HG02870 (cell line): ENCODE measurements at regions not wholly inside any gene's neighbourhood (a gene's known extent, or its start where the extent isn't known, plus 50 kb on each side); places are given as distances from the start of the nearest gene placed in this dataset.

Experiments
- ATAC-seq: cut with Tn5 transposase; IDR thresholded peaks from one replicate; pipeline ENCODE4 v1.9.1; 2021; ENCODE audit warnings: mild to moderate bottlenecking, moderate library complexity; ENCODE audit not compliant: unreplicated experiment

DNA sequence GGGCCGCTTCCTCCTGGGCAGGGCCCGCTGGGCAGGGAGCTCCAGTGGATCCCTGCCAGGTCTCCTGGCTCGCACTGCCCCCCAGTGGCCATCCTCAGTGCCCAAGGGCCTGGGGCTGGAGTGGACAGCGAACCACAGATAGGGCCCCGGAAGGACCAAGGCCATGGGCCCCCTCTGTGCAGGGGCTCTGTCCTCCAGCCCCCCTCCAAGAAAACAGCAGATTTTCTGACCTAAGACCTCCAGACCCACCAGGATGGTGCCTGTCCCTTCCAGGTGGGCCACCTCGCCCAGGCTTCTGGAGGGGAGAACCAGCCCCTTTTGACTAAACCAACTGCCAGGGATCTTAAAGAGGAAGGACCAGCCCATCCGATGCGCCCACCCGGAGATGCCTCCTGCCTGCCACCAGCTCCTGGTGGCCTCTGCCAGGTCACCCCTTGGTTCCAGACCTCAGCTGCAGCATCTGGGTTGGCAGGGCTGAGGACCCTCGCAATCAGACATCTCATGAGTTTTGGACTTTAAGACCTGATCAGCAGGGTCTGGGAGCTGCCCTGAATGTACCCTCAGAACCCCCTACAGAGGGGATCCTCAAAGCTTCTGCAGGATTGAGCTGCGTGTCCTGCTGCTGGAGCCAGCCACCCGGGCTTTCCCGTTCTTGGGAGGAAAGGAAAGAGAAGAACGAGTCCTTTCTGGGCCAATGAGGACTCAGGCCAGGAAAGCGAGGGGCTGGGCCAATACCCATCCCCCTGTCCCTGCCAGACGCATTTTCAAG lies 325.8 kb upstream of the DIO3 start:
- no peak for ATAC-seq

DNA sequence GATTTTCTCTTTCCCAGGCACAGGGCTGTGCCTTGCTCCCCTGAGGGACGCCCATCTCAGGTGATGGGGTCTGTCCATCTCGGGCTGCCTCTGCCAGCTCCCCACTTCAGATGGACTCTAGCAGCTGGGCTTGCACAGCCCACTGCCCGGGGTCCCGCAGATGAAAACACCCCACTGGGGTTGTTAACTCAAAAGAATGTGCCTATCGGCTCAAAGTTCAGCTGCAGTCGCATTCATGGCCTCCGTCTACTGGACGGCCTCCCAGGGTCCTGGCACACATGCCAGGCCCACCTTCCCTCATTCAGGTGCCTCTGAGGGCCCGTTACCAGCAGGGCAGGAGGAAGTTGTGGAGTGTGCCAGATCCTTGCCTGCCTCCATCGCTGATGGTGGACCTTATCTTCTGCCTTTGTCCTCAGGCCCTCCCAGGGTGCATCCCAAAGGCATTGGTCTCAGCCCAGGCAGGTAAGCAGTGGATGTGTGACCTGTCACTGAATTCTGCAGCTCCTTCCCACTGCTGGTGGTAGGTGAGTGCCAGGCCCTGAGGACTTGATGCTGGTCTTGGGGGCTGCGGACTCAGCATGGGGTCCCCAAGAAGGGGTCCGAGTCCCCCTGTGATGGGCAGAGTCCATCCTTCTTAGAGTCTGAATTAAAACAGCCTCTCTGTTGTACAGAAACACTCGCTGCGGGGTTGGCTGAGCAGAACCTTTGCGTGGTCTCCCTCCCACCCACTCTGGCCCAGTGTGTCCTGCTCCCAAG lies 324.6 kb upstream of the DIO3 start:
- no peak for ATAC-seq

DNA sequence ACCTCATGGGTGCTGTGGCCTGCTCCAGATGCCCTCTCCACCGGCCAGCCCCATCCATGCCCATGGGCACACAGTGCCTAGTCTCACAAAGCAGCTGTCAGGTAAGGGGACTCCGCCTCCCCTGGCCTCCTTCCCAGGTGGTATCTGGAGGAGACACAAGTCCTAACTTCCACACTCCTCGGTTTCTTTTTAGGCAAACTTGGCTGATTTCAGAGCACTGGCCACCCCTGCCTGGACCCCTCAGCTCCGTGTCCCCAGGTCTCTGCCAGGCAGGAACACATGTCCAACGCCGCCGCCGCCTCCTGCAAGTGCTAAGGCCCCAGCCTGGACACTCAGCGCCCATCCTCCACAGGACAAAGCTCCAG lies 324.1 kb upstream of the DIO3 start:
- no peak for ATAC-seq

DNA sequence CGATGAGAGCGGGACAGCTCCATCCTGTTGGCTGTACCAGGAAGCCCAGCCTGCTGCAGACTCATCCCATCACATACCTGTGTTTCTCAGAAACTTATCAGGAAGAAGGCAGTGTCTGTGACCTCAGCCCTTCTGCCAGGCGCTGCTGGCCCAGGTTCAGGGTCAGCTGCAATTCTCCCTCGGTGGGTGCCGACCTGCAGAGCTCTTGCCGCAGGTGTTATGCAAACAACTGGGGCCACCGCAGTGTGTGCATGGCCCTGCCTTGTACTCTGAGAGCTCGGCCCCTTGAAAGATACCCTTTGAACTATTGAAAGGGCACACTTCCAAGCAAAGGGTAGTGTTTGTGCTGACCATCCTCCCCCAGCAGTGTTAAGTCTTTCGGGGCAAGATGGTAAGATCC lies 322.2 kb upstream of the DIO3 start:
- no peak for ATAC-seq

DNA sequence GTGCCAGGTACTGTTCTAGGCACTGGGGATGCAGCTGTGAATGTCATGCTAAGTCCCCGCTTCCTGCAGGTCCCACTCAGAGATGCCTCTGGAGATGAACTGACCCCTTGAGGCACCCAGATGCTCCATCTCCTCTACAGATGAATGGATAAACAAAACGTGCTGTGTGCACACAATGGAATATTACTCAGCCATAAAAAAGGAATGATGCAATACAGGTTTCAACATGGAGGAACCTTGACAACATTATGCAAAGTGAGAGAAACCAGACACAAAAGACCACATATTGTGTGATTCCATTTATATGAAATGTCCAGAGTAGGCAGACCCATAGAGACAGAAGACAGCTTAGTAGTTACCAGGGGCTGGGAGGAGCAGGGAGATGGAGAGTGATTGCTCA lies 320.1 kb upstream of the DIO3 start:
- no peak for ATAC-seq

DNA sequence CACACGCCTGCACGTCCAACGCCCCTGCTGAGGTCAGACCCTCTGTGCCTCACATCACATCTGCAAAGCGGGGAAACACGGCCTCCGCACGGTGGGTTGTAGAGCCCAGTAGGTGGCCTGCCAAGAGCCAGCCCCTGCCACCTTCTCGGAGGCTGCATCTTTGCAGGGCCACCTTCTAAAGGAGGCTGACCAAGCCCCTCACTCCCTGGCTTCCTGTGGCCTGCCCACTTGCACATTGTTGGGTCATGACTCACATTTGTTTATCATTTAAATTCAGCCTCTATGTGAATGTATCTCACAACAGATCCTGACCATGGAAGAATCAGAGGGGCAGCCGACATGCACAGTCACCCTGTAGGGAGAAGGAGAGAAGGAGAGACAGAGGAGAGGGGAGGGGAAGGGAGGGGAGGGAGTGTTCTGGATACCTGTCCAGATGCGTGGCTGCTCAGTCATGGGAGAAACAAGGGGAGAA lies 319.5 kb upstream of the DIO3 start:
- ATAC-seq, result no peak

DNA sequence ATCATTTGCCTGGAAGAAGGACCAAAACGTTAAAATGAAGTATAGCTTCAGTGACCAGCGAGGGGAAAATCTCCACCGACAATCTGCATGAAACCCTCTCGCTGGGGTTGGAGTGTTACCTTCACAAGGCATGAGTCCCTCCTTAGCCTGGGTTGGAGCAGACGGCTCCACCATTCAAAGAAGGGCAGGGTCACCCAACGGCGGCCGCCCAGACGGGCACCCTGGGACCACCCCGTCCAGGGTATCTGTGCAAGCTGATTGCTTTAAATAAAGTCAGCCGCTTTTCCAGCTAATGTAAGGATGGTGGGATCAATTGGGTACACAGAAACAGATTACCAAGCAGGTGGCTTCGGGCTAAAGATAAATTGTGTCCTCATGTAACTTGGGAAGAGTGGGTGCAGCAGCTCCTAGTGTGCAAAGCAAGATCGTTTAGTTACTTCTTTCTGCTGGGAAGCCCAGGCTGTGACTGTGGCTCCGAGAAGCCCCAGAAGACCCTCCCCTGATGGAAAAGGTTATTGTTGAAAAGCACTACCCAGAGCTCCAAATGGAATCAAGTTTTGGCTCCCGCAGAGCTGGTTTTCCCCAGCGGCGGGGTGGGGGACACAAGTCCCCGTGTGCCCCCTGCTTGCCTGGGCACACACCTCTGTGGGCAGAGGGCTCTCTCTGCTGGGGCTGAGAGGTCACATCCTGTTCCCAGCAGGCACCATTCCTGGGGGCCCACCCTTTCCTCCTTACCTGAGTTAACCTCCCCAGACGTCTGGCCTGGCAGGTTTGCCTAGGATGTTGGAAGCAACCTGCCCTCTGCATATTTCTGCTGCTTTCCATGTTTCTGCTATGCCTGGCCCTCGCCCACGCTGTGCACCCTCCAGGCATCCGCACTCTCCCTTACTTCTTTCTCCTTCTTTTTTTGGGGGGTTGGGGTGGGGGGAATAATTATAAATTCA lies 318.6 kb upstream of the DIO3 start:
- ATAC-seq, result no peak

DNA sequence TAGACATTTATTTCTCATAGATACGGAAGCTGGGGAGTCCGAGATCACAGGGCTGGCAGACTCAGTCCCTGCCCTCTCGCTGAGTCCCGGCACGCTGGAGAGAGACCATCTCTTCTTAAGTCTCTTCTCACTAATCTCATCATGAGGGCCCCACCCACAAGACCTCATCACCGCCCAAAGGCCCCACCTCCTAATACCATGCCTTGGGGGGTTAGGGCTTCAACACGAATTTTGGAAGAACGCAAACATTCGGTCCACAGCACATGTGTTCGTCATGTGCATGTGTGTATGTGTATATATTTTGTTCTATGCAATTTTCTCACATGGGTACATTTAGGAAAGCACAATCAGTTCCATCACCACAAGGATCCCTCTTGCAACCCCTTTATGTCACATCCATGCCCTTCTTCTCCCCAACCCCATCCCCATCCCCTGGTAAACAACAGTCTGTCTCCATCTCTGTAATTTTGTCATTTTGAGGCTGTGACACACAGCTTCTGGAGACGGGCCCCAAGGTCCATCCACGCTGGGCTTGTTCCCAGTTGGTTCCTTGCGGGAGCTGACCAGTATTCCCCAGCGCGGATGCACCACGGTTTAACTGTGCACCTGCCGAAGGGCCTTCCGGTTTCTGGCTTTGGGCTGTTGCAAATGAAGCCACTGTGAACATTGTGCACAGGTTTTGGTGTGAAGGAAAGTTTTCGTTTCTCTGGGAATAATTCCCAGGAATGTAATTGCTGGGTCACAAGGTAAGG lies 317.5 kb upstream of the DIO3 start:
- no peak for ATAC-seq

DNA sequence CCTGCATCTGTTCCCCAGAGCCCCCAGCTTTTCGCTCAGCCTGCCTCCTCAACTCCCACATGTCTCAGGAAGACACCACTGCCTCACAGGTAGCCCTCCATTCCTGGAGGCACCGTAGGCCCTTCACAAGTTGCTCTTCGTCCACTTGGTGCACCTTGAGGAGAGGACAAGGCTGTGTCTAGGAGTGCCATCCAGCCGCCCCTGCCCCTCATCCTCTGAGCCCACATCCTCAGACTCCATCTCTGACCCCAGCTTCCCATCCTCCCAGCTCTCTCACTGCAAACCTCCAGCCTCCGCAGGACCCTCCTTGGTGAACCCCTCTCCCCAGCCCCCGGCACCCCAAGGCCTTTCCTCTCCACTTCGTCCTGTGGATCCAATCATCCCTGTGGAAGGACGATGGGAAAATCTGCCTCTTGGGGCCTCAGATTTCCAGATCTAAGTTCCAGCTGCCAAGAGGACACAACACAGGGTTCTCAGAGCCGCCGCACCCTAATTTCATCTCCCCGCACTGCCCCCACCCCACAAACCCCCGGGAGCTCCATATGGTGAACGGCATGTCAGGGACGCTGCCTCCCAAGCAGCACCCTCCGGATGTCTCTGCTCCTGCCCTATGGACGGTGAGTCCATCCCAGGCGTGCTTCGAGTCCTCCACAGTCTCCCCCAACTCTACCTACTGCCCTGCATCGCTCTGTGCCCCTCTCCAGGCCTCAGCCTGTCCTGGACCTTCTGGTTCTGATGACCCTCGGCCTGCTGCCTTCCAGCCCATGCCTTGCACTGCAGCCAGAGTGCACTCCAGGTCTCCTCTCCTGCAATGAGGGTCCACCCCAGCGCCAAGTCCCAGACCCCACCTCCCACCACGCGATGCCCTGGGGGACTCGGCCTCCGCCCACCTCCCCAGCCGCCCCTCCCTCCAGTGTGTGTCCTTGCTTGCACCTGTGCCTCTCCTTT lies 314.1 kb upstream of the DIO3 start:
- ATAC-seq, result no peak

DNA sequence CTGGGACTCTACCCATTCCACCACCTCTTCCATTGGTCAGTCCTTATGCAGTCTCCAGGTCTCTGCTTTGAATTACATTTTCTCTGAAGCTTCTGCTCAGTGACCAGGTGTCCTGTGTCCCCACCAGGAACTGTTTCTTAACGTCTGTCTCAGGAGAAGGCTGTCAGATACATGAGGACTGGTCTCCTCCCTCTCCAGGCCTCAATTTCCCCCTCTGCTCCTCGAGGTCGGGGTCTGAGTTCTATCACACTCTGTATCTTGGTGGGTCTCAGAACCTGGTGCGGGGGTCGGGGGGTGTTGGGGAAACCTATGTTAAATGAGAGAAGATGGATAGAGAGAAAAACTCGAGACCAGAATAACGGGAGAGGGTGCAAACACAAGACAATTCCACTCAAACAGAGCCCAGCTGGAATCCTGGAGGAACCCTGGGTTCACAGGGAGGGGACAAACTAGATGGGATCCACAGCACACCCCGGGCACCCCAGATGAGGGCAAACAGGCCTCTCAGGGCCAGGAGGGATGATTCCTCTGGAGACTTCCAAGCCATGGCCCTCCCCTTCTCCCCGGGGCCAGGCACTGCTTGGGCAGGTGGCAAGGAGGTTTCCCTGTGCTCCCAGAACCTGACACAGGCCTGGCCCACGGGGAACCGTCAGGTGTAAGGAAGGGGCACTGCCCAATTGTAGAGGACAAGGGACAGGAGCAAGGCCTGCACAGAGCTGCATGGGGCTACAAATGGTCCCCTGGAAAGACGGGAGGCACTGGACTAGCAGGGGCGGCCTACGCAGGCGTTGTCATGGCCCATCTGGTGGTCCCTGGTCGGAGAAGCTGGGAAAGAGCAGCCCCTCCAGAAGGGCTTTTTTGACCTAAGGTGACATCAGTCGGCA lies 313.2 kb upstream of the DIO3 start:
- no peak for ATAC-seq

DNA sequence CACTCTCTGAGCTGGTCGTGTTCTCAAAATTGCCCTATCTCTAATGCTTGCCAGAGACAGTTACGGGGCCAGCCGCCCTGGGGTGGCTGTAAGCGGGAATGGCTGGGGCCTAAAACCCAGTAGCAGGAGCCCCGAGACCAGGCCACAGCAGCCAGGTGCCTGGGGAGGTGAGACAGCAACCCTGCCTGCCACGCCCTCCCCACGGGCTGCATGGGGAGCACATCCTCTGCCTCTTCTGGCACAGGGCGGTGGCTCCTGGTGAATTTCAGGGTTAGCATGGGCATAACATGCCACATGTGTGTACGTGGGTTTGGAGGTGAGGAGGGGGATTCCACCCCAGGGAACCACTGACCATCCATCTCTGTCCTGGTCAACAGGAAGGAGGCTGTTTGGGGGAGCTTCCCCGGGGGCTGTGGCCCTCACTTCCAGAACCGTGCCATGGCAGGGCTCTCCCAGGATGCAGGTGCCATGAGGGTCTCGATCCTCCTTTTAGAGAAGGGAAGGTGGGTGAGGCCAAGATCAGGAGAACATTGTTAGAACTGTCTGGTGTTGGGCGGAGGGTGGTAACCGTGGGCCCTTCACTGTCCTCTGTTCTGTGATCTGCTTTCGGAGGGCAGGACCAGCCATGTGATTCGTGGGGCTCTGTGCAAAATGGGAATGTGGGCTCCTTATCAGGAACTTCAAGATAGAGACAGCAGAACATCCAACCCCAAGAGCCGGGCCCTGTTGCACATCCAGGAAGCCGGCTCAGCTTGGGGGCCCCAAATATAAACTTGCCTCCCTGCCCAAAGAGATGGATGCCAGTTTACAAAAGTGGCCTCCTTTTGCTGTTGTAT lies 312.2 kb upstream of the DIO3 start:
- ATAC-seq, result no peak

DNA sequence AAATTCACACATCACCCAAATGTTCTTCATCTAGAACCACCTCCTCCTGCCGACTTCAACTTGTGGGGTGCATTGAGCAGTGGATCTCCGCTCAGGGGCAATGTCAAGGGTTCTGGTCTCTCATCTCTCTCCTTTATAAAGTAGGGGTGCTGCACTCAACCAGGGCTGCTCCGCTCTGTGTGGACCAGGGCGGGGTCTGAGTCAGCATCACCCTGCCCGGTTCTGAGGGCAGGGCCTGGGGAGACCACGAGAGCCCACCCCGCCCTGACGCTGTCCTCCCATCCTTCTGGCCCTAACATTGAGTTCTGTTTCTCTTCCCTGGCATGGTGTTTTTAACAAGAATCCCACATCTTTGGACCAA lies 311.6 kb upstream of the DIO3 start:
- no peak for ATAC-seq

DNA sequence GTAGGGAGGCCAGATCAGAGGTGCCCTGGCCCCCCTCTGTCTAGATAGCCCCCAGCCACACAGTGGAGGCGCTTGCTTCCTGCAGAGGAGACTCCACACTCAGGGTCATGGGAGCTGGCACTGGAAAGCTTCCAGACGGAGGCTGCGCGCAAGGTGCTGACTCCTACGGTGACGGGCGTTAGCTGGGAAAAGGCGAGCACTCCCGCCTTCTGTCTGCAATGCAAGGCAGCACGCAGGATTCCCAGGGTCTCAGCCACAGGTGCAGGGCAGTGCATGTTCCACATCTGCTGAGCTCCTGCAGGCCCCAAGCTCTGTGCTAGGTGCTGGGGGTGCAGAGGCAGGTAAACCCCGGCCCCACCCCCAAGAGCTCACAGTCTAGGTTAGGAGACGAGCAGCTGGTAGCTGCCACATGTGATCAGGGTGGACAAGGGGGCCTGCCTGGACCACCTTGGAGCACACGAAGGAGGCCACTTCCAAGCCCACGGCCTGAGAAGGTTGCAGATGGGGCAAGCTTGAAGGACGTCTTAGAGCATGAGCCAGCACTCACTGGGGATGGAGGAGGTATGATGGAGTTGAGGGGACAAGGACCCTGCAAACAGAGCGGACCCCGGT lies 310.9 kb upstream of the DIO3 start:
- no peak for ATAC-seq

DNA sequence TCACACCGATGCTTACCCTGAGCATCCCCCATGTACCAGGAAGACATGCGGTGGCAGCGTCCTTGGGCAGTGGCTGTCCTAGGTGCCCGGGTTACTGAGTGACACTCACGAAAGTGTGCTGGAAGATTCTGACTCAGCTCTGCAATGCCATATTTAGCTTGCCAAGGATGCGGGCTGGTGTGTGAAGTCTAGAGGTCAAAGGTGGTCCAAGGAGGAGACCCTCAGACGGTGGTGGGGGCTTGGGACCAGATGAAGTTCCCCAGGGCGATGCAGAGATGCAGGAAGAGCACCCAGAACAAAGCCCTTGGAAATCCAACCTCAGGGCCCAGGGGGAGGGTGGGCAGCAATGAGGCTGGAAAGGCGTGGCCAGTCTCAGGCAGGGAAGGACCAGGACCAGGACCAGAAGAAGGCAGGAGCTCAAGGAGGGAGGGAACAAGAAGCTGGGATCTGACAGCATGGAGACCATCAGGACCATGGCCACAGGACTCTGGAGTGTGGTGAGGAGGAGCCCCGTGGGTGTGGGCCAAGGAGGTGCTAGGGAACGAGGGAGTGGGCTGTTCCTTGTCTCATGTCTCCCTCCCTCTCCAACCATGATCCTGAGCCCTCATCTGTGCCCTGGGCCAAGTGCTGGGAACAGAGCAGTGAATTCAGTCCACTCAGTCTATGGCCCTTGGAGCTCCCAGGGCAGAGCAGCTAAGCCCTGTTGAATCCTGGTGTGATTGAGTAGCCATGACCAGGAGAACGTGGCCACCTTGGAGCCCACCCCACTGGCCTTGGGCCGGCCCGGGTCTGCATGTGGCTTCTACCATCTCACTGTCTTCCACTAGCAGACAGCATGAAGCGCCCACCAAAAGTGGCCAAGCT lies 310.1 kb upstream of the DIO3 start:
- no peak for ATAC-seq

DNA sequence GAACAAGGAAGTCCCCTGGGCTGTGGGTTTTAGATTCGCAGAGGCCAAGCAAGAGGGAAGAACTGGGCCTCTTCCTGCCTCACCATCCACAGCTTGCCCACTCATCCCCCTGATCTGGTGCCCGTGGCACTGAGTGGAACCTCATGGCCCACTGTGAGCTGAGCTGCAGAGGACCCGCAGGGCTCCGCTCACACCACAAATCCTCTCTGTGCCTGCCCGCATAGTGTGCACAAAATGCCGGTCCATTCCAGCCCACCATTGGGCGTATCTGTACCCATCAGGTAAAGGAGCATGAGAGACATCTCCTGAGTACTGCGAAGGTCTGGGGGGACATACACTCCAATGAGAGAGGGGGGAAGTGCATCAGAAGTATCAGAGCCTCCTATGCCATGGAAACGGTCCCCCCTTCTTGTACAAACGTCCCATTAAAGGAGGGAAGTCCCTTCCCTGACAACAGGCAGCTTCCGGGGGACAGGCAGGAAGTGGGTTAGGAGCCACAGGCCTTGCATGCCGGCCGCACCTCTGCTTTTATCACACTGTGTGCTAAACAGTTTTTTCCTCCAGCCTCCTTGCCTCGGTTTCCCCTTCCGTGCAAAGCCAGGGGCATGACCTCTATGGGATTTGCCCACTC lies 309.4 kb upstream of the DIO3 start:
- no peak for ATAC-seq
